NCI-H2081 treated with DMSO at 0.1 percent for 48 hours (cell line): ENCODE measurements at regions not wholly inside any gene's neighbourhood (a gene's known extent, or its start where the extent isn't known, plus 50 kb on each side); places are given as distances from the start of the nearest gene placed in this dataset.

Experiments used
- DNase-seq: peaks from one replicate; lab custom pipeline; 2025; lab: John Stamatoyannopoulos, UW

DNA sequence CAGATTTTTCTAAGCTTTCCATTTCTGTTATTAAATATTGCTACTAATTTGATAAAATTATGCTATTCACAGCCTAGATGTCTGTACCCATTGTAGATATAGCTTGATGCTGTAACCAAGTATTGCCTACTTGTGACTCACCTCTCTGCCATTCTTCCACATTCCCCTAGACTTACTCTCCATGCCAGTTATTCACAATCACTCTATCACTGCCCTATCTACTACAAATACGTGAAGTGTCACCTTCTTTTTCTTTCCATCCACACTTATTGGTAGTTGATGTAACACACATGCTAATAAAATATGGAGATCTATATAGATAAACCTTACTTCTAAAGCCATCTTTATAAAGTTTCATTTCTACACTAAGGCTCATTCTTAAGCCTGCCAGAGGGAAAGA, 179.4 kb upstream of the PACRGL start:
- no peak for DNase-seq

DNA sequence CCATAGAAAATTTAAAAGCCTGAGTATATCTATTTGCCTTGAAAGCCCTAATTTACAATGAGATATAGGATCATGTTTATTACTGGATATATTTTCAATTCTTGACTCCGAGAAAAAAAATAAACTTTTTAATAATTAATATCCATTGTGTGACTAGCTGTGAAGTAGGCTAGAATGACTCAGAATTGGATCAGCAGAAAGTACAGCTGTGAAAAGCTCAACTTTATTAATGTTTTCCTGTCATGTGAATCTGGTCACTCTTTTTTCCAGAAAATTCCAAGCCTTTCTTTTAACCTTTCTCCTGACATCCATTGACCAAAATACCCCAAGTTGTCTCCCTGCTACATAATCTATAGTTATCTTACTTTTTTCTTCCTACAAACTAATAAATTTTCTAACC, 171.8 kb upstream of the PACRGL start:
- DNase-seq: no peak

DNA sequence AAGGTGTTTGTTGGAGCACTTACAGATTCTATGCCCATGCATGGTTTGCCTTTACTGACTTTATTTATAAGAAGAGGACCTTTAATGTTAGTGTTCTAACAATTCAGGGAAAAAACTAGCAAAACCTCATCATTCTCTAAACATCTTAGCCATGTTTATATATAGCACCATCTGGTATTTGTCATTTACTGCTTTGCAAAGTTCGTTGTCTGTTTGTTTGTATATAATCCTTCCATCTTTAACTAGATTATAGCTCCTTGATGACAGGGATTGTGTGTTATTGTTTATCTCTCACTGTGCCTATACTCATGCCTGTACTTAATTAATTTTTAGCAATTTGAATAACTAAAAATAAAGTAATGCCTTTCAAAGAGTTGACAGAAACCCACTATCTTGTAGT, 170.6 kb upstream of the PACRGL start:
- no peak for DNase-seq

DNA sequence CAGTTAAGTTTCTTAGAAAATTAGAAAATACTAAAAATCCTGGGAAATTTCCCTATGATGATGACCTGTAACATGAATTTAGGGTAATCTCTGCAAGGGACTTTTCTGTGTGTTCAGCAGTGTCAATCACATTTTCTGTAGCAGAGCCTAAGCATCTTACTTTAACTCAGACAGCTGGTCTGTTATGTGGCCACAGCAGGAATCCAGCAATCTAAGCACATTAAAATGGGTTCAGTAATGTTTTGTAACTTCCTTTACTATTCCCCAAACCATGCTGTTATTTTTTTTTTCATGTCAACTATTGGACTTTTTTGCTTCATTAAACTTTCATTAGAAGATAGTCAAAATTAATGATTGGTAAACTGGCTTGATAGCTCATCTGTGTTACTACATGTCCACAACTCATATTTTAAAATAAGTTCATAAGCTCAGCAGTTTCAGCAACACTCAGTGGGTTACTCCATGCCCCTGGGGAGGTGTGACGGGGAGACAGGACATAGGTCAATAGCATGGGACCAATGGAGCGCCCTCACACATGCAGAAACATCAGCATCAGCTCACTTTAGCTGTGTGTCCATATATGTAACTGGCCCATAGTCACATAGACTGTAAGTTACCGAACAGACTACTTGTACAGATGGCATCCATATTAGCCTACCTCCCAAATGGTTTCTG, 168.0 kb upstream of the PACRGL start:
- no peak for DNase-seq

DNA sequence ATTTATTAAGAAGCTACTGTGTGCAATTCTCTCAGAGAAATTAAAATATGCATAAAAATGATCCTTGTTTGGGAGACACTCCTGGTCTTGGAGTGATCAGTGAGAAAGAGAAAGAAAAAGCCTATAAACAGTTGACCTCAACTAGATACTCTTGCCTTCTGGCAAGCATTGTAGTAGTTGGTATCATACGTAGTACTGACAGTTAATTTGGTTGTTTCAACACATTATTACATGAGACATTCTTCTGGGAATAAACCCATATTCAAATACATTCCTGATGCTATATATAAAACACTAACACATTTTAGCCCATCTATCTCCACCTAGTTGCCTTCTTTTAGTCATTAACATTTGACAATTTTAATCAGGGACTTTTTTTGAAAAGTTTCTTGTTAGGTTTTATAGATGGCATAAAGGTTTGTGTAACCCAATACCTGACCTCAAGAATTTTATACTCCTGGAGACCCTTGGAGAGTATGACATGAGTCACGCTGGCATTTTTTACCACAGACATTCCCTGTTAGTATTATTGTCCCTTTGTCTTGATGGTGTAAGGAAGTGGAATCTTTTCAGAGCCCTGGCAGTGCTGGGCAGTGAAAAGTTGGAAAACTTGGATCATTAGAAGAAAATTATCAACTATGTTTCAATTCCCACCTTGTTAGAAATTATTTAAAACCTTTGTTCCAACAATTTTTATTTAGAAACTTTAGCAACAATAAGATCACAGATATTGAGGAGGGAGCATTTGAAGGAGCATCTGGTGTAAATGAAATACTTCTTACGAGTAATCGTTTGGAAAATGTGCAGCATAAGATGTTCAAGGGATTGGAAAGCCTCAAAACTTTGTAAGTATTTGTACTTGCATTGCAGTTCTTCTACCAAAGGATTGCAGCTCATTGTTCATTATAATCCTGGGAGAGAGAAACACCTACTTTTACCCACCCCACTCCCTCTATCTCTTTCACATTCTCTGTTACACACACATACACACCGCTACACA, 167.1 kb upstream of the PACRGL start:
- no peak for DNase-seq

DNA sequence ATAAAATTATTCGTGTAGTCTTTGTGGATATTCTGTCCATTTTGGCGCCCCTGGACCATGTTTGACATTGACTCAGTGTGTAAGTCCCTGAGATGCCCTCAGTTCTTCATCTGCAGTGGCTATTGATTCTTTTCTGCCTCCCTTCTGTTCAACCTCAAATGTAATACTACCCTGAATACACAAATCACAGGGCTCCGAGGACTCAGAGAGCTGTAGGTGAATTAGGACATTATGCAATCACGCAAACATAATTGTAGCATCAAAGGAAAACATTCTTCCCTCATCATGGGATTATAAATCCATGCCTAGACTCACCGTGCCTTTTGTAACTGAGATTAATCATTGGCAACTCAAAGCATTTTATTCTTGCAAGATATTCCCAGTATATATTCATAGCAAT, 161.4 kb upstream of the PACRGL start:
- peak; percentile 56 for DNase-seq

DNA sequence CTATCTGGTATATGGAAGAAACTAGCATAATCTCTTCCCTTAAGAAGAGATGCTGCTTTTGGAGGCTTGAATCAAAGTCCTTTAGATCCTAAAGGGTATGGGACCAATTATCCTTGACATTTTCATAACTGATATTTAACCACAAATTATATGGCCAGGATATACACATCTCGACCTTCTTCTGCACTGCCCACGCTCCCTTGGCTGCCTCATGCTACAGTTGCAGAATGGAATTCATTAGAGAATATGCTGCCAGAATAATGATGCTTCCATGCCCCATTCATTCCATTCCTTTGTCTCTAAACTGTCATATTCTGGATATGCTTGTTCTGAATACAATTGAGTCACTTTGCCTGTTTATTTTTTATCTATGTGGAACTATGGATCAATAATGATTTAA, 157.1 kb upstream of the PACRGL start:
- DNase-seq: no peak

DNA sequence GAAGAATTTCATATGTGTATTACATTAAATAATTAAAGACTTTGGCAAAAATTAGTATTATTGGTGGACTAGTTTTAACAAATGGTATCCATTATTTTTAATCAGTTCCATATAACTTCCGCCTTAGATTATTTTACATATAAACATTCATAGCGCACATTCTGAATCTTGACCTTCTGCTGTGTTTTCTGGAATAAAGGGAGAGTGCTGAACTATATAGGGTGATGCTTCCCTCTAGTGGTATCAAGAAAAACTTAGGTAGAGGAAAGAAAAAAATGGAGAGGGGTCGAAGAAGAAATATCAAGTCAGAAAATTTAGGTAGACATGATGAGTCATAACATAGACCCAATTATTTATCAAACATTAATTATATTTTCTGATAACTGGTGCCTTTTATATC, 155.6 kb upstream of the PACRGL start:
- DNase-seq: peak; percentile 59

DNA sequence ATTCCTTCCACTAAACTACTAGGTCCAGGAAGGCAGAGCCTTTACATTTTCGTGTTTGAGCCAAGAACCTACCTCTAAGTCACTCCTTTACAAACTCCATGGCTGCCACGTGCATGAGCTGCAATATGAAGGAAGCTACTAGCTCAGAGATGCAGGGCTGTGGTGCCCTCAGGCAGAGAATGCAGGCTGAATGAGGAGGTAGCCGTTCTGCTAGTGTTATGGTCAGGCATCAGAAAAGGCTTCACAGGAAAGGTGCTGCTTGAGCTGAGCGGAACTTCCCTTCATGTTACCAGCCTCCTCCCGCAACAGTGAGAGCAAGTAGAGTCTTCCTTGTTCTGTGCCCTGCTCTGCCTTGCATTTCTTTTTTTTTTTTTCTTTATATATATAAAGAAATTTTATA, 148.3 kb upstream of the PACRGL start:
- DNase-seq: no peak

DNA sequence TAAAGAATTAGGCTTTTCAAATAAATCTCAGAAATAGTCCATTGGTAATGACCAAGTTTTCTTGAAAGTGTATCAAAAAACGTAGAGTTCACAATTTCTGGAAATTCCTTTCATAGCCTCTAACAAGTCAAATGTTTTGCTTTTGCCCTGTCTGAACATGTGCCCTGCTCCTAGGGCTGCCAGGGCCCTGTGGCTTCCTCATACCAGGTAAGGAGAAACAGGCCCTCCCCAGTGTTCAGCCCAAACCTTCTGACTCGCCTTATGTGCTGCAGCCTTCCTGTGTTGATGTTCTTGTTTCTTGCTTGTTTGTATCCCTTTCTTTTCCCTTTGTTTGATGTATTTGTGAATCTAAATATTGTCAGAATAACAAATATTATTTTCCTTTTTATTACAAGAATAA, 146.1 kb upstream of the PACRGL start:
- DNase-seq: no peak

DNA sequence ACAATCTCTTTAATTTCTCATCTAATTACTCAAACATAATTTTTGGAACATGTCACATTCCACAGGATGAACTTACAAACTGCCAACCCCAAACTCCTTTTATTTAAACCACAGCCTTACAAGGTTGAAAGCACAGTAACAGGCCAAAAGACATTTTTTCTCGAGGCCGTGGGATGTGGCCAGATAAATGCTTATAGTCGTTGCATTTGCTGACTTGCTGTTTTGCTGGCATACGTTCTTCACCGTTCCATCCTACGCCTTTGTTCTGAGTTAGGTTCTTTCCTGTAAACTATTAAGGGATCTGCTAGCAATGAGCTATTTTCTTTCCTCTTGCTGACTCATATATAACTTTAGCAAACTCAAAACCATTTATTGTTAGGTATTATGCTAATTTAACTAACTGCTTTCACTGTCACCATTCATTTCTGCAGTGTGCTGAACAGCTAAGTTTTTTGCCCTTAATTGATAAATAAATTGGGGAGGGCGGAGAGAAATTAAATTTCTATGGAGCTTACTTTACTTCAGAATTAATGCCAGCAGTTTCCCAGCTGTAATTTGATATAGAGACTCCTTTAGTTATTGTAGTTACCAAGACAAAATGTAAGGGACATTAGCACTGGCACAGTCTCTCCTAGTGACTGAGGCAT, 135.1 kb upstream of the PACRGL start:
- no peak for DNase-seq

DNA sequence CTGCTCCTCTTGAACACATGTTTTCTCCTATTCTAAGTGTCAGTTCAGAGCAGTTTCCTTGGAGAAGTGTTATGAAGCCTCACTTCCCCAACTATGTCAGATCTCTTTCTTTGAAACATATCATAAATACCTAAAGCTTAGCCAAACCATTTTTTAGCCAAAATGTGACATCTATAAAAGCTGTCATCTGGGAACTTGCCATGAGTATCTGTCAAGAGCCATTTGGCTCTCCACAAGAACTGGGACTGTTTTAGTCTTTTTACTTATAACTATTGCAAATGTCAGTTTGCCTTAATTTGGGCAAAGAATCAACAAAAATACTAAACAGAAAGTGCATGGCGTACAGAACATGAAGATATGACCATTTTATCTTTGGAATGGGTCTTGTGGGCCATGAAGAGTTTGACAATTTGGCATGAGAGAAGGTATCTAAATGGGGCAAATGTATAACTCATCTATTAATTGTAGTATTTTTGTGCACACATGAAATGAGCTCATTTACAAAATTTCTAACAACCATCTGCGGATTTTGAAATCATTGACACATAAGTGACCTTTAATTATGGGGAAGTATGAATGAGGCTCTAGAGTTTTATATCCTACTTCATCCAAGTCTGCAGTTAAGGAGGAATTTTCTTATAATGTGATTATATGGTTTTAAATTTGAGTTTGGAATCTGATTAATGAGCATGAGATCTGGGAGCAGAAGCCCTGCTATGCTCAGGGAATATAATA, 129.1 kb upstream of the PACRGL start:
- DNase-seq: no peak

DNA sequence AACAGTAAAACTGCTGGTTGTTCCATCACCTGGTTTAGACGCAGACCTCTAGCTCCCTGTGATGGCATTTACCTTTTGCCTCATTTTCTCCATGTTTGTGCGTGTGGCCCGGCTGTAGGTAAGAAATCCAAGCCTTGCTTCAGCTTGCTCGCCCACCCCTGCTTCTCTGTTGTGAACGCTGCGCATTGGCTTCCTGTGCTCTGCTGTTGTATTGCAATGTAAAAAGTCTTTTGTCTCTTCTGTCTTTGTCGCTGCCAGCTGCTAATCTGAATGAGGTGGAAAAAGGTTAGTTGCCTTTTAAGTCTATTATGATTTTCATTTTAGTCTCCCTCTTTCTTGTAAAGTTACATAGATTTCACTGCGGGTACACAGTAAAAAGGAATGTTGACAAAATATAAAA, 127.3 kb upstream of the PACRGL start:
- DNase-seq: no peak

DNA sequence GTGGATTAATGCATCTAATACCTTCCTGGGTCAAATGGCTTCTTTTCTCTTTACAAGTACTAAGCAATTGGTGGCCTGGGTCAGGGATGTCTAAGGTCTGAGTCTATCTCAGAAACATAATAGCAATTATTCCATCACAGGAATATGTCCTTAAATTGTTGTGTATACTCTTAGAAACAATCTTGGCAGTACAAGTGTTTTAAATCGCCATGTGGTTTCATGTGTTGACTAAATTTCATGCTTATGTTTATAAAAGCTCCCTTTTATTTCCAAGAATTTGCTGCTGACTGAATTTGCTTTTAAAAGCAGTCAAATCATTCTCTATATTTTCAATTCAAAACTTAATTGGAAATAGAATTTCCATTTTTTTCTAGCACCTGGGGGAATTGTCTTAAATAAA, 125.3 kb upstream of the PACRGL start:
- DNase-seq: no peak

DNA sequence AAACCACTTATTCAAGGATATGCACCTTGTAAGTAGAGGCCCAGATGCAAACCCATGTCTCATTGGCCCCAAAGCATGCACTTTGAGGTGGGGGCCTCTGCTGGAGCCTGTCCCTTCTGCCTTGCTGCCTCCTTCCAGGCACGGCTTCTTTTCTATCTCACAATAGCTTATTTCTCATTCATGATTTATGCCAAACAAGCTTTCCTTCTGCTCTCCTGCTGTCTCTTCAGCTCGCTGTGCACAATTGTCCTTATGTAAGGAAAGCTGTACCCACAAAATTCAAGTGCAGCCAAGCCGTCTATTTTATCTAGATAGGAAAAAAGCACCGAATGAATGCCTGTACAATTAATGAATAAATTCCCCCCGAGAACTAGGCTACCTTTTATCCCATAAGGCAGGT, 124.8 kb upstream of the PACRGL start:
- DNase-seq: no peak

DNA sequence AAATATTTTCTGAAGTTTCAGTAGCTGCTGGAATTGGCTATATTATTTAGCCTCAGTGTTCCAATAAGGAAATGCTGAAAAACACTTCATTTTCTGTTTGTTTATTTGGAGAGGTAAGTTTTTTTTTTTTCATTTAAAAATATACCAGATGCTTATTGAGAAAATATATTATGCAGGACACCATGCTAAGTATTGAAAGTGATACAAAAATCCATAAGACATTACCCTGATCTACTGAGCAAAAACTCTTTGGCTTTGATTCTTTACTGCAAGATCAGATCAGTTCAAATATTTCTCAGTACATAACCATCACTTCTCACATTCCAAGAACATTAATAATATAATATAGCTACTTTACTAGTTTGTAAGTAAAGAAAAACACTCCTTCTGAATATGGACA, 123.4 kb upstream of the PACRGL start:
- DNase-seq: no peak

DNA sequence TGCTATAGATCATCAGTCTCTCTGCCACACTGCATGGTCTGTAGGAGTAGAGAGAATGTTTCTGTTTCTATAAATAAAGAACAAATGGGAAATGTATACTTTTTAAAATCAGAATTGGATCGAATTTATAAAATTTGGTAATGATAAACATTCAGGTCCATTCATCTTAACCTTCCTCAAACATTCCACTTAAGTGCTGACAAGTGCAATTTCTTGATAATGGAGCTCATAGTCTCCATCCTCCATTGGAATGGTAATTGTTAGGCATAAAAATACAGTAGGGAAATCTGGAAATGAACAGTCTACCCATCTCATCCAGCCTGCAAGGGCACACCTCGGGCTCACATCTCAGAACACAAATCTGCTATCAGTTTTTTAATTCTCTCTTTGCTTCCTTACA, 122.6 kb upstream of the PACRGL start:
- no peak for DNase-seq

DNA sequence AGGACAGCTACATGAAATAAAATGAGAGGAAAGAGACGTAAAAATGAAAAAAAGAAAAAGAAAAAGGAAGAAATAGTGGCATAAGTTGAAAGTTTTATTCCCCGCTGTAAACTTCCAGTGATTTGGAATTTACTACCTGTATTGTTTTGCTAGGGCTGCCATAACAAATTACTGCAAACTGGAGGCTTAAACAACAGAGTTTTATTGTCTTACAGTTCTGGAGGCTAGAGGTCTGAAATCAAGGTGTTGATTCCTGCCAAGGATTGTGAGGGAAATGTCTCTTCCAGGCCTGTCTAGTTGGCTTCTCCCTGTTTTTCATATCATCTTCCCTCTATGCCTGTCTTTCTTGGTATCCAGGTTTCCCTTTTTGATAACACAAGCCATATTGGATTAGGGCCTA, 119.4 kb upstream of the PACRGL start:
- DNase-seq: no peak

DNA sequence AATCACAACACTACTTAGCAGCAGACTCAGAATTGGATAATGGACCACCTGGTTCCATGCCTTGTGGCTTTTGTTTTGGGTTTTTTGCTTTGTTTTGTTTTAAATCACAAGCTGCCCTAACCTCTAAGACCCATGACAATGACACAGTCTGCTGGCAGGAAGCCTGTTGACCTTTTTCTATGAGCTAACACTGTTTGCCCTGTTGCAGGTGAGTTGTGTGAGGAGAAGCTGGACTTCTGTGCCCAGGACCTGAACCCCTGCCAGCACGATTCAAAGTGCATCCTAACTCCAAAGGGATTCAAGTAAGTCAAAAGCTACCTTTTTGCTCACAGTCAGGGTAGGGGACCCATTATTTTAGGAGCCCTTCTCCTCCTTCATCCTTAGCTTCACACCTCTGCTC, 110.8 kb upstream of the PACRGL start:
- DNase-seq: no peak

DNA sequence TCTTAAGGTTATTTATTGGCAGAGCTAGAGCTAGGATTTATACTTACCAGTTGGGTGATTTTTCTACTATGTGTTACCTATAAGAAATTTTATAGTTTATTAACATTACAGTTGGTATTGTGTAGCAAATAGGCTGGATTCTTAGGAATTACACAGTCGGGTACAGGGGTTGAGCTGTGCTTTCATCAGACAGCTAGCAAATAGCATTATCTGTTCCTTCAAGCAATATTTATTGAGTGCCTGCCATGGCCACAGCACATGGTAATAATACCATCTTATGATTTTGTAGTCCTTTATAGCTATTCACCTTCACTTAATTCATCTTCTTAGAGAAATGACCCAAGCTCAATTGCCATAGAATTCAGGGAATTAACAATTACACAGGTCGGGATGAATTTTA, 109.4 kb upstream of the PACRGL start:
- DNase-seq: no peak

DNA sequence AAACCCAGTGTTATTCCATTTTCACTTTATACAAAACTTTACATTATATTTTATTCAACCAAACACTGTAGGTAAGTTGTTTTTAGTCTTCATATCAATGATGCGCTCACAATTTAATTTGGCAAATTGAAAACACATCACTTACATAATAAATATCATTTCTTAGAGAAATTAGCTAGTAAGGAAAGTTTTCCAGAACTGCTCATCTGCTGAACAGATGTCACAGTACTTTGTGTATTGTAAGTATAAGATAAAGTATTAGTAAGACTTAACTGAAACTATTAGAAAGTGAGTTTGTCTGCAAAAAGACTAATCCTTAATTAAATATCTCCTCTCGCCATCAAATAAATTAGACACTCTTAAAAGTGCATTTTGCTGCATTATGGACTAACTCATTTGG, 108.7 kb upstream of the PACRGL start:
- DNase-seq: no peak

DNA sequence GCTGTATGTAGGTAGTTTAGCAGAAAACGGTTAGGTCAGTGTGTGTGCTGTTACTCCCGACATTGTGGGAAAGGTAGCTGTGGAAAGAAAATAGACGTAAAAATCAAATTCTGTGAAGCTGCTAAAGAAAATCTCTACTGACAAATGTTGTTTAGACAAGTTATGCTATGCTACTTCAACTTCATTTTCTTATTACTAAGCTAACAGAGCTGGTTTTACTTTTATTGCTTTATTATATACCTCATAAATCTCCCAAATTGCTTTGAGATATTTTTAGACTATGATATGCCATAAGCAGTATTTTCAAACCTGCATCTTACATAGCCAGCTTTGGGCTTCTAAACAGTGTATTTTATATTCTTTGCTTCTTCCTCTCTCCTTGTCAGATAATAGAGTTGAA, 108.2 kb upstream of the PACRGL start:
- DNase-seq: no peak
